ENCODE measurements at regions not wholly inside any gene's neighbourhood (a gene's known extent, or its start where the extent isn't known, plus 50 kb on each side); places are given as distances from the start of the nearest gene placed in this dataset.

GRCh38 chr11:95398437-95399112 is 167.6 kb upstream of the SESN3 start:
- TF ChIP-seq, protein P1, sequence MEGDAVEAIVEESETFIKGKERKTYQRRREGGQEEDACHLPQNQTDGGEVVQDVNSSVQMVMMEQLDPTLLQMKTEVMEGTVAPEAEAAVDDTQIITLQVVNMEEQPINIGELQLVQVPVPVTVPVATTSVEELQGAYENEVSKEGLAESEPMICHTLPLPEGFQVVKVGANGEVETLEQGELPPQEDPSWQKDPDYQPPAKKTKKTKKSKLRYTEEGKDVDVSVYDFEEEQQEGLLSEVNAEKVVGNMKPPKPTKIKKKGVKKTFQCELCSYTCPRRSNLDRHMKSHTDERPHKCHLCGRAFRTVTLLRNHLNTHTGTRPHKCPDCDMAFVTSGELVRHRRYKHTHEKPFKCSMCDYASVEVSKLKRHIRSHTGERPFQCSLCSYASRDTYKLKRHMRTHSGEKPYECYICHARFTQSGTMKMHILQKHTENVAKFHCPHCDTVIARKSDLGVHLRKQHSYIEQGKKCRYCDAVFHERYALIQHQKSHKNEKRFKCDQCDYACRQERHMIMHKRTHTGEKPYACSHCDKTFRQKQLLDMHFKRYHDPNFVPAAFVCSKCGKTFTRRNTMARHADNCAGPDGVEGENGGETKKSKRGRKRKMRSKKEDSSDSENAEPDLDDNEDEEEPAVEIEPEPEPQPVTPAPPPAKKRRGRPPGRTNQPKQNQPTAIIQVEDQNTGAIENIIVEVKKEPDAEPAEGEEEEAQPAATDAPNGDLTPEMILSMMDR (conservative IDR thresholded peaks at IDR 0.05; ENCODE audit: low read depth, low read length): no peak
- TF ChIP-seq EZH2 (IDR thresholded peaks at IDR 0.05; ENCODE audit: low read length, unreplicated experiment): no peak
